ENCODE measurements at regions not wholly inside any gene's neighbourhood (a gene's known extent, or its start where the extent isn't known, plus 50 kb on each side); places are given as distances from the start of the nearest gene placed in this dataset.

DNA sequence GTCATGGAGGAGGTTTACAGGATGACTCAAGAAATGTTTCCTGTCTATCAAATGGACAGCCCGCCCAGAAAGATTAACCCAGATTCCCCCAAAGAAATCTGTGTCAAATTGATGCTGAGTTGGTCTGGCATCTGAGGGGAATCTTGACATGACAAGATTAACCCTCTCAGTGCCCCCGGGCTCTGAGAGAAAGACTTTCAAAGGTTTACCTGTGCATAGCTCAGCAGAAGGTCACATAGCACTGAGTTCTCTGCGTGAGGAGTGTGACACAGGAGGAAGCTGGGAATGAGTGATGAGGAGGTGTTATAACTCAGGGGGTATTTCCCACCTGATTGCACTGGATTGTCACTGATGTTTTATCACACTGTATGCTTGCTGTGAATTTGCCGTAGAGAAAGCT lies 601.2 kb downstream of the DHX35 start:
- TF ChIP-seq, protein P1, sequence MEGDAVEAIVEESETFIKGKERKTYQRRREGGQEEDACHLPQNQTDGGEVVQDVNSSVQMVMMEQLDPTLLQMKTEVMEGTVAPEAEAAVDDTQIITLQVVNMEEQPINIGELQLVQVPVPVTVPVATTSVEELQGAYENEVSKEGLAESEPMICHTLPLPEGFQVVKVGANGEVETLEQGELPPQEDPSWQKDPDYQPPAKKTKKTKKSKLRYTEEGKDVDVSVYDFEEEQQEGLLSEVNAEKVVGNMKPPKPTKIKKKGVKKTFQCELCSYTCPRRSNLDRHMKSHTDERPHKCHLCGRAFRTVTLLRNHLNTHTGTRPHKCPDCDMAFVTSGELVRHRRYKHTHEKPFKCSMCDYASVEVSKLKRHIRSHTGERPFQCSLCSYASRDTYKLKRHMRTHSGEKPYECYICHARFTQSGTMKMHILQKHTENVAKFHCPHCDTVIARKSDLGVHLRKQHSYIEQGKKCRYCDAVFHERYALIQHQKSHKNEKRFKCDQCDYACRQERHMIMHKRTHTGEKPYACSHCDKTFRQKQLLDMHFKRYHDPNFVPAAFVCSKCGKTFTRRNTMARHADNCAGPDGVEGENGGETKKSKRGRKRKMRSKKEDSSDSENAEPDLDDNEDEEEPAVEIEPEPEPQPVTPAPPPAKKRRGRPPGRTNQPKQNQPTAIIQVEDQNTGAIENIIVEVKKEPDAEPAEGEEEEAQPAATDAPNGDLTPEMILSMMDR (conservative IDR thresholded peaks at IDR 0.05 in 1 of 2, IDR thresholded peaks at IDR 0.05 in 1 of 2; ENCODE audit: extremely low read depth in 1 of 2, insufficient read depth in 1 of 2, low read depth in 1 of 2, low read length in 2 of 2), result no peak
- TF ChIP-seq EZH2 (IDR thresholded peaks at IDR 0.05; ENCODE audit: borderline replicate concordance, low read length), result no peak
